ENCODE measurements at regions not wholly inside any gene's neighbourhood (a gene's known extent, or its start where the extent isn't known, plus 50 kb on each side); places are given as distances from the start of the nearest gene placed in this dataset.
A peak's percentile ranks its signal among the peaks of the same experiment; 100 is the strongest.
"Not testable (repeated sequence)": the region's sequence is repeated elsewhere in the genome, so short reads cannot be mapped to it uniquely, and the experiment has no call there.

DNA sequence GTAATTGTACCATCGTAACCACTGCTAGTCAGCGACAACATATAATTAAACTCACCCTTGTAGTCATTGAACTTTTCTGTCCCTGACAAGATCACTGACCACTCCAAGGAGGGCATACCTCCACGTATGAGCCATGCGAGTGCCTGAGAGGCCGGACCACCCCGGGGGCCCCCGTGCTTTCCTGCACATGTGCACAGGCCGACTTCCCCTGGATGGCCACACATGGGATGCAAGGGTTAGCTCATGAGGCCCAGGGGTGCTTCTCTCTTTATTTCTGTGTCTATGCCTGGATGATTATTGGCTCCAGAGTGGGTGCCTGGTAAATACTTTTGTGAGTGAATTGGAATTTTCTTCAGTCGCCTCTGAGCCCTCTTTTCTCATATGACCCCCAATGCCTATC is 82.8 kb upstream of the ZNF536 start:
- peak overlapping the region in 1 of 4 donors; percentile 45 for H3K27ac ChIP-seq
- no peaks in the 10 kb centered on the region for H3K36me3 ChIP-seq
- no peak for DNase-seq (ENCODE audit: low spot score in 2 of 2)
- 73 to 75% methylated on average over 9 of the region's 9 CpGs for WGBS, 2 donors
- H3K27me3 ChIP-seq: no peaks in the 10 kb centered on the region
- H3K4me3 ChIP-seq: no peak overlapping the region
- TF ChIP-seq EP300 (IDR thresholded peaks at IDR 0.05): no peak
- no peak for TF ChIP-seq POLR2A (IDR thresholded peaks at IDR 0.05)
- TF ChIP-seq, protein P1, sequence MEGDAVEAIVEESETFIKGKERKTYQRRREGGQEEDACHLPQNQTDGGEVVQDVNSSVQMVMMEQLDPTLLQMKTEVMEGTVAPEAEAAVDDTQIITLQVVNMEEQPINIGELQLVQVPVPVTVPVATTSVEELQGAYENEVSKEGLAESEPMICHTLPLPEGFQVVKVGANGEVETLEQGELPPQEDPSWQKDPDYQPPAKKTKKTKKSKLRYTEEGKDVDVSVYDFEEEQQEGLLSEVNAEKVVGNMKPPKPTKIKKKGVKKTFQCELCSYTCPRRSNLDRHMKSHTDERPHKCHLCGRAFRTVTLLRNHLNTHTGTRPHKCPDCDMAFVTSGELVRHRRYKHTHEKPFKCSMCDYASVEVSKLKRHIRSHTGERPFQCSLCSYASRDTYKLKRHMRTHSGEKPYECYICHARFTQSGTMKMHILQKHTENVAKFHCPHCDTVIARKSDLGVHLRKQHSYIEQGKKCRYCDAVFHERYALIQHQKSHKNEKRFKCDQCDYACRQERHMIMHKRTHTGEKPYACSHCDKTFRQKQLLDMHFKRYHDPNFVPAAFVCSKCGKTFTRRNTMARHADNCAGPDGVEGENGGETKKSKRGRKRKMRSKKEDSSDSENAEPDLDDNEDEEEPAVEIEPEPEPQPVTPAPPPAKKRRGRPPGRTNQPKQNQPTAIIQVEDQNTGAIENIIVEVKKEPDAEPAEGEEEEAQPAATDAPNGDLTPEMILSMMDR (IDR thresholded peaks at IDR 0.05): no peak
- H3K9me3 ChIP-seq: no peaks in the 10 kb centered on the region
- peaks cover 0 to 12% (median 4%) of the 10 kb centered on the region in 4 donors for H3K4me1 ChIP-seq

DNA sequence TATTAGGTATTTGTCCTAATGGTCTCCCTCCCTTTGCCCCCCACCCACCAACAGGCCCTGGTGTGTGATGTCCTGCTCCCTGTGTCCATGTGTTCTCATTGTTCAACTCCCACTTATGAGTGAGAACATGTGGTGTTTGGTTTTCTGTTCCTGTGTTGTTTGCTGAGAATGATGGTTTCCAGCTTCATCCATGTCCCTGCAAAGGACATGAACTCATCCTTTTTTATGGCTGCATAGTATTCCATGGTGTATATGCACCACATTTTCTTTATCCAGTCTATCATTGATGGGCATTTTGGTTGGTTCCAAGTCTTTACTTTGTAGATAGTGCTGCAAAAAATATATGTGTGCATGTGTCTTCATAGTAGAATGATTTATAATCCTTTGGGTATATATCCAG is 81.4 kb upstream of the ZNF536 start:
- not testable (repeated sequence) for H3K36me3 ChIP-seq, H3K4me3 ChIP-seq

DNA sequence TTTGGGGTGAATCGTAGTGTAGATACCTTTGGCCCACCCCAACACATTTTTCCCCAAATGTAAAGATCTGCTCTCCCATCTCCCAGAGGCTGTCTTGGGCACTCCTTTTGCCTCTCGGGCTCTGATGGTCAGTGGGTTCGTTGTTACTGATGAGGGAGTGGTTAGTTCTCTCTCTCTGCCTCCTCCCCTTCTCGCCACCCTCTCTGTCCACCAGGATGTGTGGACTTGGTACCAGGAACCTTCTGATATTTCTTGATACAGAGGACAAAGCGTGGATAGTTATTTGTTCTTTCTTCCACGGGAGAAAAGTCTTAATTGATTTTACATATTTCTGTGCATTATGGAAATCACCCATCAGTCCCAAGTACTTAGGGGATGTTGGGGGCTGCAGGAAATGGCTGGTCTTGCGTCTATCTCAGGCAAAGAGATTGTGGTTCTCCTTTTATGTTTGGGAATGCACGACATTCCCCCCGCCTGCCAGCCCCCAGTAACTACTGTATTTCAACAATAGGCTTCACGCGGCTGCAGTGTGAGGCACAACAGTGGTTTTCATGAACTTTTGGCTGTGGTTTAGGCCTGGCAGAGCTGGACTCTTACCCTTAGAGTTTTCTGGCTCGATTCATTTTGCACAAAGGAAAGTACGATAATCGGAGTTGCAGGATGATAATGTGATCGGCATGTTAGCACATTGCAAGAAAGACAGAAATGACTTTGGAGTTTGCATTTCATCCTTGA is 79.0 kb upstream of the ZNF536 start:
- peaks cover 0 to 26% (median 4%) of the 10 kb centered on the region in 4 donors for H3K4me1 ChIP-seq
- 50 to 52% methylated on average over 15 of the region's 15 CpGs for WGBS, 2 donors
- no peak overlapping the region for H3K4me3 ChIP-seq
- no peaks in the 10 kb centered on the region for H3K9me3 ChIP-seq
- H3K36me3 ChIP-seq: no peaks in the 10 kb centered on the region
- TF ChIP-seq POLR2A (IDR thresholded peaks at IDR 0.05) (no peak), EP300 (IDR thresholded peaks at IDR 0.05) (no peak)
- TF ChIP-seq, protein P1 (IDR thresholded peaks at IDR 0.05): no peak
- no peak for DNase-seq (ENCODE audit: low spot score in 2 of 2)
- H3K27me3 ChIP-seq: no peaks in the 10 kb centered on the region
- H3K27ac ChIP-seq: peak overlapping the region in 2 of 4 donors; percentile 21 to 29

More for the DNA sequence above, 81.4 kb upstream of the ZNF536 start:
- not testable (repeated sequence) for H3K27me3 ChIP-seq; H3K27ac ChIP-seq; DNase-seq (ENCODE audit: low spot score in 2 of 2); H3K9me3 ChIP-seq
- H3K4me1 ChIP-seq: peaks cover 0 to 24% (median 4%) of the 10 kb centered on the region in 4 donors

DNA sequence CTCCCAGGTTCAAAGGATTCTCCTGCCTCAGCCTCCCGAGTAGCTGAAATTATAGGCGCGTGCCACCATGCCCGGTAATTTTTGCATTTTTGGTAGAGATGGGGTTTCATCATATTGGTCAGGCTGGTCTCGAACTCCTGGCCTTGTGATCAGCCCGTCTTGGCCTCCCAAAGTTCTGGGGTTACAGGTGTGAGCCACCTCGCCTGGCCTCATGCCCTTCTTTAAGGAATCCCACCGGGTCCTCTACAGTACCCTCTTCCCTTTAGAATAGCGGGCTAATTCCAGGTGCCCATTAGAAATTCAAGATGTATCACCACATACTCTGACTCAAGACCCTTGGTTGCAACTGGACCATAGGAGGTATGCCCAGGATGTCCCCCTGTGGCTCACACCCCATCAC is 74.2 kb upstream of the ZNF536 start:
- Histone ChIP-seq H3K4me3 (no peak overlapping the region), H3K27ac (no peak overlapping the region), H3K9me3 (no peaks in the 10 kb centered on the region), H3K4me1 (peaks cover 0 to 25% (median 4%) of the 10 kb centered on the region in 4 donors), H3K27me3 (no peaks in the 10 kb centered on the region), H3K36me3 (no peaks in the 10 kb centered on the region)
- TF ChIP-seq POLR2A (IDR thresholded peaks at IDR 0.05): no peak
- TF ChIP-seq EP300 (IDR thresholded peaks at IDR 0.05): no peak
- TF ChIP-seq, protein P1 (IDR thresholded peaks at IDR 0.05): no peak
- no peak for DNase-seq (ENCODE audit: low spot score in 2 of 2)
- WGBS, 2 donors: 89 to 97% methylated on average over 9 of the region's 9 CpGs

DNA sequence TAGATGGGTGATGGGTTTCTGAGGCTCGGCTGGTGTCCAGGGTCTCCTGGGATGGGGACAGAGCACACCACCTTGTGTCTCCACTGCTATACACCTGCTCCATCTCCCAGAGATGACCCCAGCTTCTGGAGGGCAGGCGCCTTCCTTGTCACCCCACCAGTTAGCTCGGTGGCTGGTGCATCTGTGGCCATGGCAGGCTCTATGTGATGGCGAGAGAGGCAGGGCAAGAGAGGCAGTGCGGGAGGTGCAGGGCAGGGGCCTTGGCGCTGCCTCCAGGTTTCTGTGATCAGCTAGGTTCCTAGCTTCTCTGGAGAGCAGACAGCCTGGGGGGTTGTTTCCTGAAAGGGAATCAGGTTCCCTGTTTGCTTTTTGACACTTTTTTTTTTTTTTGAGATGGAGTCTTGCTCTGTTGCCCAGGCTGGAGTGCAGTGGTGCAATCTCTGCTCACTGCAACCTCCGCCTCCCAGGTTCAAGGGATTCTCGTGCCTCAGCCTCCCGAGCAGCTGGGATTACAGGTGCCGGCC is 69.0 kb upstream of the ZNF536 start:
- TF ChIP-seq, protein P1 (IDR thresholded peaks at IDR 0.05): no peak
- TF ChIP-seq EP300 (IDR thresholded peaks at IDR 0.05): no peak
- TF ChIP-seq POLR2A (IDR thresholded peaks at IDR 0.05): no peak
- Histone ChIP-seq H3K4me3 (no peak overlapping the region), H3K27me3 (no peaks in the 10 kb centered on the region), H3K4me1 (peaks cover 0 to 29% (median 8%) of the 10 kb centered on the region in 4 donors), H3K36me3 (no peaks in the 10 kb centered on the region), H3K9me3 (no peaks in the 10 kb centered on the region), H3K27ac (no peak overlapping the region)
- 94 to 96% methylated on average over 4 to 10 of the region's 10 CpGs for WGBS, 2 donors
- DNase-seq (ENCODE audit: low spot score in 2 of 2): no peak

Measured in tibial nerve (tissue), 4 donors.